ENCODE measurements at regions not wholly inside any gene's neighbourhood (a gene's known extent, or its start where the extent isn't known, plus 50 kb on each side); places are given as distances from the start of the nearest gene placed in this dataset.

GRCh38 chr6:156686995-156687788 lies 90.0 kb upstream of the ARID1B start:
- Histone ChIP-seq H3K27ac (ENCODE audit: low read length) (peak overlapping the region; percentile 99), H4K20me1 (ENCODE audit: insufficient read depth) (no peaks in the 10 kb centered on the region), H3F3A (ENCODE audit: insufficient read depth, low read length, poor library complexity, severe bottlenecking) (peaks cover 5% of the 10 kb centered on the region), H3K4me3 (ENCODE audit: low read length) (peak overlapping the region; percentile 82), H3K9ac (ENCODE audit: low read length) (peak overlapping the region; percentile 98), H2AFZ (ENCODE audit: low read depth, low read length) (peak overlapping the region; percentile 70), H3K79me2 (replicated peaks; ENCODE audit: insufficient read depth, low read length) (no peaks in the 10 kb centered on the region), H3K36me3 (ENCODE audit: insufficient read depth, low read length) (no peaks in the 10 kb centered on the region), H3K27me3 (ENCODE audit: insufficient read depth, low read depth, low read length) (no peaks in the 10 kb centered on the region), H3K9me2 (ENCODE audit: insufficient read depth, low read length) (no peaks in the 10 kb centered on the region), H3K9me3 (ENCODE audit: low read length) (no peaks in the 10 kb centered on the region), H3K4me2 (ENCODE audit: low read length) (peak overlapping the region; percentile 85)
- TF ChIP-seq MXI1 (conservative IDR thresholded peaks at IDR 0.05; ENCODE audit: poor library complexity, severe bottlenecking) (peak; percentile 80), POLR2AphosphoS5 (IDR thresholded peaks at IDR 0.05) (peak; percentile 69), EP300 (conservative IDR thresholded peaks at IDR 0.05; ENCODE audit: poor library complexity, severe bottlenecking) (peak; percentile 31), SMC3 (conservative IDR thresholded peaks at IDR 0.05; ENCODE audit: poor library complexity) (peak; percentile 40), CTCF (IDR thresholded peaks at IDR 0.05; ENCODE audit: poor library complexity, severe bottlenecking) (no peak), REST (IDR thresholded peaks at IDR 0.05; ENCODE audit: borderline replicate concordance) (peak; percentile 78), RAD21 (conservative IDR thresholded peaks at IDR 0.05) (peak; percentile 47), TAF1 (IDR thresholded peaks at IDR 0.05; ENCODE audit: low read depth) (peak; percentile 54), EZH2 (IDR thresholded peaks at IDR 0.05; ENCODE audit: borderline replicate concordance, insufficient read depth, low read length, poor library complexity, severe bottlenecking) (no peak)

- peak overlapping the region; percentile 70 for H2AFZ ChIP-seq (ENCODE audit: low read depth, low read length)
- H3K9me3 ChIP-seq (ENCODE audit: low read length), result no peaks in the 10 kb centered on the region
- peak overlapping the region; percentile 99 for H3K27ac ChIP-seq (ENCODE audit: low read length)
- H3K4me2 ChIP-seq (ENCODE audit: low read length), result peak overlapping the region; percentile 85
- H3K9me2 ChIP-seq (ENCODE audit: insufficient read depth, low read length), result no peaks in the 10 kb centered on the region
- H3K4me3 ChIP-seq (ENCODE audit: low read length), result peak overlapping the region; percentile 82
- no peak for TF ChIP-seq EZH2 (IDR thresholded peaks at IDR 0.05; ENCODE audit: borderline replicate concordance, insufficient read depth, low read length, poor library complexity, severe bottlenecking)
- TF ChIP-seq EP300 (conservative IDR thresholded peaks at IDR 0.05; ENCODE audit: poor library complexity, severe bottlenecking), result peak; percentile 27
- TF ChIP-seq MXI1 (conservative IDR thresholded peaks at IDR 0.05; ENCODE audit: poor library complexity, severe bottlenecking), result no peak
- TF ChIP-seq RAD21 (conservative IDR thresholded peaks at IDR 0.05), result peak; percentile 78
- TF ChIP-seq SMC3 (conservative IDR thresholded peaks at IDR 0.05; ENCODE audit: poor library complexity), result peak; percentile 90
- TF ChIP-seq POLR2AphosphoS5 (IDR thresholded peaks at IDR 0.05), result peak; percentile 58
- no peak for TF ChIP-seq REST (IDR thresholded peaks at IDR 0.05; ENCODE audit: borderline replicate concordance)
- peak; percentile 89 for TF ChIP-seq CTCF (IDR thresholded peaks at IDR 0.05; ENCODE audit: poor library complexity, severe bottlenecking)
- peak; percentile 52 for TF ChIP-seq TAF1 (IDR thresholded peaks at IDR 0.05; ENCODE audit: low read depth)
- H3K9ac ChIP-seq (ENCODE audit: low read length), result peak overlapping the region; percentile 98
- no peaks in the 10 kb centered on the region for H3K79me2 ChIP-seq (replicated peaks; ENCODE audit: insufficient read depth, low read length)
- no peaks in the 10 kb centered on the region for H3K27me3 ChIP-seq (ENCODE audit: insufficient read depth, low read depth, low read length)
- H3K36me3 ChIP-seq (ENCODE audit: insufficient read depth, low read length), result no peaks in the 10 kb centered on the region
- no peaks in the 10 kb centered on the region for H4K20me1 ChIP-seq (ENCODE audit: insufficient read depth)
- peaks cover 5% of the 10 kb centered on the region for H3F3A ChIP-seq (ENCODE audit: insufficient read depth, low read length, poor library complexity, severe bottlenecking)
Observed at GRCh38 chr6:156686301-156686994, 90.7 kb upstream of the ARID1B start.

Data from neural cell (in vitro differentiated cells).